ENCODE measurements at regions not wholly inside any gene's neighbourhood (a gene's known extent, or its start where the extent isn't known, plus 50 kb on each side); places are given as distances from the start of the nearest gene placed in this dataset.

DNA sequence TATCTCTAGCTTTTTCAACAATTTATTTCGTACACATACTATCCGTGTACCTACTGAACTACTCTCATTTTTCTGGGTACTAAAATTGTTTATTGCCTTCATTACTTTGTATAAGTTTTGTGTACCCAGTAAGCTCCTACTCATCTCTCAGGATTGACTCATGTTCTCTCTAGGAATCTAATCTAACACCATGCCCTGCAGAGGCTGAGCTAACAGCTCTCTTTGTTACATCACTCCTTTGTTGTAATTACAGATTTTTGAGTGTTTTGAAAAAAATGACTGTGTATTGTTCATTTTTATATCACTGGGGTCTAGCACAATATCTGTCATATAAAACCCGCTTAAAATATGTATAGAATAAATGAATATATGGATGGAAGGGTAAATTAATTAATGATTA lies 167.1 kb downstream of the ATP6V1G3 start:
- TF ChIP-seq REPIN1 (tag by site-specific recombination; IDR thresholded peaks at IDR 0.05; ENCODE audit: low read depth) (no peak), ZNF146 (tag by site-specific recombination; IDR thresholded peaks at IDR 0.05) (no peak), ZNF558 (tag by site-specific recombination; IDR thresholded peaks at IDR 0.05) (no peak), ZNF138 (tag by site-specific recombination; IDR thresholded peaks at IDR 0.05; ENCODE audit: borderline replicate concordance) (no peak), SCRT2 (tag by site-specific recombination; IDR thresholded peaks at IDR 0.05) (no peak), MZF1 (tag by site-specific recombination; IDR thresholded peaks at IDR 0.05; ENCODE audit: borderline replicate concordance) (no peak), ZNF629 (tag by site-specific recombination; IDR thresholded peaks at IDR 0.05) (no peak), ZNF132 (tag by site-specific recombination; IDR thresholded peaks at IDR 0.05; ENCODE audit: borderline replicate concordance) (no peak)
- TF ChIP-seq, protein P1, sequence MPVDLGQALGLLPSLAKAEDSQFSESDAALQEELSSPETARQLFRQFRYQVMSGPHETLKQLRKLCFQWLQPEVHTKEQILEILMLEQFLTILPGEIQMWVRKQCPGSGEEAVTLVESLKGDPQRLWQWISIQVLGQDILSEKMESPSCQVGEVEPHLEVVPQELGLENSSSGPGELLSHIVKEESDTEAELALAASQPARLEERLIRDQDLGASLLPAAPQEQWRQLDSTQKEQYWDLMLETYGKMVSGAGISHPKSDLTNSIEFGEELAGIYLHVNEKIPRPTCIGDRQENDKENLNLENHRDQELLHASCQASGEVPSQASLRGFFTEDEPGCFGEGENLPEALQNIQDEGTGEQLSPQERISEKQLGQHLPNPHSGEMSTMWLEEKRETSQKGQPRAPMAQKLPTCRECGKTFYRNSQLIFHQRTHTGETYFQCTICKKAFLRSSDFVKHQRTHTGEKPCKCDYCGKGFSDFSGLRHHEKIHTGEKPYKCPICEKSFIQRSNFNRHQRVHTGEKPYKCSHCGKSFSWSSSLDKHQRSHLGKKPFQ (tag by site-specific recombination; IDR thresholded peaks at IDR 0.05), result no peak
- TF ChIP-seq, protein P2, sequence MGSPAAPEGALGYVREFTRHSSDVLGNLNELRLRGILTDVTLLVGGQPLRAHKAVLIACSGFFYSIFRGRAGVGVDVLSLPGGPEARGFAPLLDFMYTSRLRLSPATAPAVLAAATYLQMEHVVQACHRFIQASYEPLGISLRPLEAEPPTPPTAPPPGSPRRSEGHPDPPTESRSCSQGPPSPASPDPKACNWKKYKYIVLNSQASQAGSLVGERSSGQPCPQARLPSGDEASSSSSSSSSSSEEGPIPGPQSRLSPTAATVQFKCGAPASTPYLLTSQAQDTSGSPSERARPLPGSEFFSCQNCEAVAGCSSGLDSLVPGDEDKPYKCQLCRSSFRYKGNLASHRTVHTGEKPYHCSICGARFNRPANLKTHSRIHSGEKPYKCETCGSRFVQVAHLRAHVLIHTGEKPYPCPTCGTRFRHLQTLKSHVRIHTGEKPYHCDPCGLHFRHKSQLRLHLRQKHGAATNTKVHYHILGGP (tag by site-specific recombination; IDR thresholded peaks at IDR 0.05), result 0 out of 2 replicates have a peak, but pooled peaks have one; percentile 14
- TF ChIP-seq, protein P3, sequence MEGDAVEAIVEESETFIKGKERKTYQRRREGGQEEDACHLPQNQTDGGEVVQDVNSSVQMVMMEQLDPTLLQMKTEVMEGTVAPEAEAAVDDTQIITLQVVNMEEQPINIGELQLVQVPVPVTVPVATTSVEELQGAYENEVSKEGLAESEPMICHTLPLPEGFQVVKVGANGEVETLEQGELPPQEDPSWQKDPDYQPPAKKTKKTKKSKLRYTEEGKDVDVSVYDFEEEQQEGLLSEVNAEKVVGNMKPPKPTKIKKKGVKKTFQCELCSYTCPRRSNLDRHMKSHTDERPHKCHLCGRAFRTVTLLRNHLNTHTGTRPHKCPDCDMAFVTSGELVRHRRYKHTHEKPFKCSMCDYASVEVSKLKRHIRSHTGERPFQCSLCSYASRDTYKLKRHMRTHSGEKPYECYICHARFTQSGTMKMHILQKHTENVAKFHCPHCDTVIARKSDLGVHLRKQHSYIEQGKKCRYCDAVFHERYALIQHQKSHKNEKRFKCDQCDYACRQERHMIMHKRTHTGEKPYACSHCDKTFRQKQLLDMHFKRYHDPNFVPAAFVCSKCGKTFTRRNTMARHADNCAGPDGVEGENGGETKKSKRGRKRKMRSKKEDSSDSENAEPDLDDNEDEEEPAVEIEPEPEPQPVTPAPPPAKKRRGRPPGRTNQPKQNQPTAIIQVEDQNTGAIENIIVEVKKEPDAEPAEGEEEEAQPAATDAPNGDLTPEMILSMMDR (tag by site-specific recombination; IDR thresholded peaks at IDR 0.05), result no peak
- TF ChIP-seq, protein P4, sequence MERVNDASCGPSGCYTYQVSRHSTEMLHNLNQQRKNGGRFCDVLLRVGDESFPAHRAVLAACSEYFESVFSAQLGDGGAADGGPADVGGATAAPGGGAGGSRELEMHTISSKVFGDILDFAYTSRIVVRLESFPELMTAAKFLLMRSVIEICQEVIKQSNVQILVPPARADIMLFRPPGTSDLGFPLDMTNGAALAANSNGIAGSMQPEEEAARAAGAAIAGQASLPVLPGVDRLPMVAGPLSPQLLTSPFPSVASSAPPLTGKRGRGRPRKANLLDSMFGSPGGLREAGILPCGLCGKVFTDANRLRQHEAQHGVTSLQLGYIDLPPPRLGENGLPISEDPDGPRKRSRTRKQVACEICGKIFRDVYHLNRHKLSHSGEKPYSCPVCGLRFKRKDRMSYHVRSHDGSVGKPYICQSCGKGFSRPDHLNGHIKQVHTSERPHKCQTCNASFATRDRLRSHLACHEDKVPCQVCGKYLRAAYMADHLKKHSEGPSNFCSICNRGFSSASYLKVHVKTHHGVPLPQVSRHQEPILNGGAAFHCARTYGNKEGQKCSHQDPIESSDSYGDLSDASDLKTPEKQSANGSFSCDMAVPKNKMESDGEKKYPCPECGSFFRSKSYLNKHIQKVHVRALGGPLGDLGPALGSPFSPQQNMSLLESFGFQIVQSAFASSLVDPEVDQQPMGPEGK (tag by site-specific recombination; IDR thresholded peaks at IDR 0.05), result no peak
